Peyer's patch (tissue), 4 donors: ENCODE measurements at regions not wholly inside any gene's neighbourhood (a gene's known extent, or its start where the extent isn't known, plus 50 kb on each side); places are given as distances from the start of the nearest gene placed in this dataset.
"Not testable (repeated sequence)": the region's sequence is repeated elsewhere in the genome, so short reads cannot be mapped to it uniquely, and the experiment has no call there.

Source experiments
- POLR2A ChIP-seq, 2 donors: fragments of 450-650 bp; IDR thresholded peaks; one replicate each; pipeline ENCODE4 v1.5.1; 2017; ENCODE audit warnings: antibody characterized with exemption in 2 of 2, mild to moderate bottlenecking in 2 of 2, moderate library complexity in 2 of 2
- TF ChIP-seq, protein P1 (sequence below), 6 experiments: fragments of 450-650 bp in 4 of 6; fragments of 200-600 bp in 2 of 6; sonication (generic) in 1 of 6; IDR thresholded peaks; one replicate each; pipeline ENCODE4 v1.5.1; 2017 to 2019; ENCODE audit warnings: antibody characterized with exemption in 6 of 6, mild to moderate bottlenecking in 3 of 6, moderate library complexity in 1 of 6

DNA sequence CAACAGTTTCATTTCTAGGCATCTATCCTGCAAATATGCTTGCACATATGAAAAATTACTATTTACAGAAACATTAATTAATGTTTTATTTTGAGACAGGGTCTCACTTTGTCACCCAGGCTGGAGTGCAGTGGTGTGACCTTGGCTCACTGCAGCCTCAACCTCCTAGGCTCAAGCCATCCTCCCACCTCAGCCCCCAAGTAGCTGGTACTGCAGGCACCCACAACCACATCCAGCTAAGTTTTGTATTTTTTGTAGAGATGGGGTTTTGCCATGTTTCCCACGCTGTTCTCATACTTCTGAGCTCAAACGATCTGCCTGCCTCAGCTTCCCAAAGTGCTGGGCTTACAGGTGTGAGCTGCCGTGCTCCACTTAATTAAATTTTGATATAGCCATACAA, 86.2 kb upstream of the CCND2 start:
- TF ChIP-seq, protein P1, sequence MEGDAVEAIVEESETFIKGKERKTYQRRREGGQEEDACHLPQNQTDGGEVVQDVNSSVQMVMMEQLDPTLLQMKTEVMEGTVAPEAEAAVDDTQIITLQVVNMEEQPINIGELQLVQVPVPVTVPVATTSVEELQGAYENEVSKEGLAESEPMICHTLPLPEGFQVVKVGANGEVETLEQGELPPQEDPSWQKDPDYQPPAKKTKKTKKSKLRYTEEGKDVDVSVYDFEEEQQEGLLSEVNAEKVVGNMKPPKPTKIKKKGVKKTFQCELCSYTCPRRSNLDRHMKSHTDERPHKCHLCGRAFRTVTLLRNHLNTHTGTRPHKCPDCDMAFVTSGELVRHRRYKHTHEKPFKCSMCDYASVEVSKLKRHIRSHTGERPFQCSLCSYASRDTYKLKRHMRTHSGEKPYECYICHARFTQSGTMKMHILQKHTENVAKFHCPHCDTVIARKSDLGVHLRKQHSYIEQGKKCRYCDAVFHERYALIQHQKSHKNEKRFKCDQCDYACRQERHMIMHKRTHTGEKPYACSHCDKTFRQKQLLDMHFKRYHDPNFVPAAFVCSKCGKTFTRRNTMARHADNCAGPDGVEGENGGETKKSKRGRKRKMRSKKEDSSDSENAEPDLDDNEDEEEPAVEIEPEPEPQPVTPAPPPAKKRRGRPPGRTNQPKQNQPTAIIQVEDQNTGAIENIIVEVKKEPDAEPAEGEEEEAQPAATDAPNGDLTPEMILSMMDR (IDR thresholded peaks at IDR 0.05), result not testable (repeated sequence)
- TF ChIP-seq POLR2A (IDR thresholded peaks at IDR 0.05), result not testable (repeated sequence)
